ENCODE measurements at regions not wholly inside any gene's neighbourhood (a gene's known extent, or its start where the extent isn't known, plus 50 kb on each side); places are given as distances from the start of the nearest gene placed in this dataset.

GRCh38 chr22:27196606-27197005 lies 539.2 kb downstream of the MIAT start:
- H3K9ac ChIP-seq (ENCODE audit: low read length) = no peak overlapping the region

GRCh38 chr22:27197052-27197451 lies 539.7 kb downstream of the MIAT start:
- Histone ChIP-seq H3K4me2 (ENCODE audit: low read length, poor library complexity, severe bottlenecking) (no peak overlapping the region), H3K4me1 (ENCODE audit: control insufficient read depth, insufficient read depth, low read depth, low read length) (peaks cover 1% of the 10 kb centered on the region), H3K4ac (ENCODE audit: low read depth in 1 of 2, low read length in 2 of 2) (no peak overlapping the region), H2AFZ (ENCODE audit: low read depth, low read length) (no peak overlapping the region), H4K8ac (ENCODE audit: low read length) (peak overlapping the region; percentile 29), H3K79me1 (replicated peaks; ENCODE audit: low read length, poor library complexity, severe bottlenecking) (no peaks in the 10 kb centered on the region), H2BK12ac (ENCODE audit: low read length in 2 of 2) (peak overlapping the region in 1 of 2 experiments; percentile 73), H3K27me3 (ENCODE audit: control insufficient read depth in 1 of 2, insufficient read depth in 1 of 2, low read length in 2 of 2) (peaks cover 0 to 74% of the 10 kb centered on the region in 2 experiments), H4K91ac (ENCODE audit: low read length) (peak overlapping the region; percentile 4), H3K36me3 (ENCODE audit: control insufficient read depth in 1 of 2, insufficient read depth in 2 of 2, low read depth in 1 of 2, low read length in 2 of 2) (no peaks in the 10 kb centered on the region), H2BK120ac (ENCODE audit: low read depth, low read length) (no peak overlapping the region), H3K27ac (ENCODE audit: low read length, poor library complexity, severe bottlenecking) (no peak overlapping the region), H2BK15ac (ENCODE audit: low read depth, poor library complexity, severe bottlenecking) (peak overlapping the region; percentile 81), H3K4me3 (ENCODE audit: insufficient read depth in 1 of 2, low read depth in 1 of 2, low read length in 2 of 2) (no peak overlapping the region), H3K23ac (ENCODE audit: low read length in 2 of 2) (no peak overlapping the region), H3K14ac (ENCODE audit: low read length in 2 of 2) (no peak overlapping the region), H3K18ac (ENCODE audit: low read depth in 1 of 2, low read length in 2 of 2) (peak overlapping the region in 1 of 2 experiments; percentile 22), H3K9ac (ENCODE audit: low read length) (no peak overlapping the region), H3K9me3 (ENCODE audit: control insufficient read depth, low read length) (no peaks in the 10 kb centered on the region), H2BK5ac (ENCODE audit: low read depth, low read length, poor library complexity, severe bottlenecking) (no peak overlapping the region), H2AK5ac (ENCODE audit: low read length, severe bottlenecking) (peak overlapping the region; percentile 76)
- WGBS = 86% methylated on average over 4 of the region's 4 CpGs
- no peak for DNase-seq

More at GRCh38 chr22:27196606-27197005, 539.2 kb downstream of the MIAT start:
- no peak overlapping the region for H3K27ac ChIP-seq (ENCODE audit: low read length, poor library complexity, severe bottlenecking)
- H3K4me1 ChIP-seq (ENCODE audit: control insufficient read depth, insufficient read depth, low read depth, low read length) = peaks cover 1% of the 10 kb centered on the region
- H2BK120ac ChIP-seq (ENCODE audit: low read depth, low read length) = no peak overlapping the region
- H3K23ac ChIP-seq (ENCODE audit: low read length in 2 of 2) = no peak overlapping the region
- H3K27me3 ChIP-seq (ENCODE audit: control insufficient read depth in 1 of 2, insufficient read depth in 1 of 2, low read length in 2 of 2) = peaks cover 0 to 76% of the 10 kb centered on the region in 2 experiments
- H2BK15ac ChIP-seq (ENCODE audit: low read depth, poor library complexity, severe bottlenecking) = no peak overlapping the region
- no peak for DNase-seq
- peaks cover 2% of the 10 kb centered on the region for H3K9me3 ChIP-seq (ENCODE audit: control insufficient read depth, low read length)
- no peak overlapping the region for H3K18ac ChIP-seq (ENCODE audit: low read depth in 1 of 2, low read length in 2 of 2)
- H4K91ac ChIP-seq (ENCODE audit: low read length) = no peak overlapping the region
- peak overlapping the region in 1 of 2 experiments; percentile 60 for H2BK12ac ChIP-seq (ENCODE audit: low read length in 2 of 2)
- H3K36me3 ChIP-seq (ENCODE audit: control insufficient read depth in 1 of 2, insufficient read depth in 2 of 2, low read depth in 1 of 2, low read length in 2 of 2) = no peaks in the 10 kb centered on the region
- no peak overlapping the region for H3K14ac ChIP-seq (ENCODE audit: low read length in 2 of 2)
- no peak overlapping the region for H4K8ac ChIP-seq (ENCODE audit: low read length)
- 91% methylated on average over 4 of the region's 4 CpGs for WGBS
- no peak overlapping the region for H2AFZ ChIP-seq (ENCODE audit: low read depth, low read length)
- no peaks in the 10 kb centered on the region for H3K79me1 ChIP-seq (replicated peaks; ENCODE audit: low read length, poor library complexity, severe bottlenecking)
- no peak overlapping the region for H3K4ac ChIP-seq (ENCODE audit: low read depth in 1 of 2, low read length in 2 of 2)
- H3K4me3 ChIP-seq (ENCODE audit: insufficient read depth in 1 of 2, low read depth in 1 of 2, low read length in 2 of 2) = no peak overlapping the region
- H3K4me2 ChIP-seq (ENCODE audit: low read length, poor library complexity, severe bottlenecking) = no peak overlapping the region
- no peak overlapping the region for H2BK5ac ChIP-seq (ENCODE audit: low read depth, low read length, poor library complexity, severe bottlenecking)
- H2AK5ac ChIP-seq (ENCODE audit: low read length, severe bottlenecking) = no peak overlapping the region

GRCh38 chr22:27197618-27198017 lies 540.2 kb downstream of the MIAT start:
- Histone ChIP-seq H2BK5ac (ENCODE audit: low read depth, low read length, poor library complexity, severe bottlenecking) (no peak overlapping the region), H3K4ac (ENCODE audit: low read depth in 1 of 2, low read length in 2 of 2) (peak overlapping the region in 1 of 2 experiments; percentile 30), H3K4me2 (ENCODE audit: low read length, poor library complexity, severe bottlenecking) (no peak overlapping the region), H3K18ac (ENCODE audit: low read depth in 1 of 2, low read length in 2 of 2) (no peak overlapping the region), H2AFZ (ENCODE audit: low read depth, low read length) (no peak overlapping the region), H3K23ac (ENCODE audit: low read length in 2 of 2) (no peak overlapping the region), H2AK5ac (ENCODE audit: low read length, severe bottlenecking) (peak overlapping the region; percentile 76), H2BK12ac (ENCODE audit: low read length in 2 of 2) (peak overlapping the region in 1 of 2 experiments; percentile 73), H3K4me1 (ENCODE audit: control insufficient read depth, insufficient read depth, low read depth, low read length) (peaks cover 1% of the 10 kb centered on the region), H3K4me3 (ENCODE audit: insufficient read depth in 1 of 2, low read depth in 1 of 2, low read length in 2 of 2) (no peak overlapping the region), H3K9me3 (ENCODE audit: control insufficient read depth, low read length) (no peaks in the 10 kb centered on the region), H4K8ac (ENCODE audit: low read length) (no peak overlapping the region), H3K14ac (ENCODE audit: low read length in 2 of 2) (no peak overlapping the region), H3K27me3 (ENCODE audit: control insufficient read depth in 1 of 2, insufficient read depth in 1 of 2, low read length in 2 of 2) (peaks cover 0 to 69% of the 10 kb centered on the region in 2 experiments), H2BK120ac (ENCODE audit: low read depth, low read length) (peak overlapping the region; percentile 66), H3K27ac (ENCODE audit: low read length, poor library complexity, severe bottlenecking) (no peak overlapping the region), H3K79me1 (replicated peaks; ENCODE audit: low read length, poor library complexity, severe bottlenecking) (no peaks in the 10 kb centered on the region), H3K36me3 (ENCODE audit: control insufficient read depth in 1 of 2, insufficient read depth in 2 of 2, low read depth in 1 of 2, low read length in 2 of 2) (no peaks in the 10 kb centered on the region), H4K91ac (ENCODE audit: low read length) (no peak overlapping the region), H3K9ac (ENCODE audit: low read length) (no peak overlapping the region), H2BK15ac (ENCODE audit: low read depth, poor library complexity, severe bottlenecking) (peak overlapping the region; percentile 81)
- DNase-seq = no peak
- 100% methylated on average over 1 of the region's 1 CpG for WGBS

GRCh38 chr22:27198518-27199035 lies 541.2 kb downstream of the MIAT start:
- H3K36me3 ChIP-seq (ENCODE audit: control insufficient read depth in 1 of 2, insufficient read depth in 2 of 2, low read depth in 1 of 2, low read length in 2 of 2) = no peaks in the 10 kb centered on the region
- H3K4ac ChIP-seq (ENCODE audit: low read depth in 1 of 2, low read length in 2 of 2) = peak overlapping the region in 1 of 2 experiments; percentile 47
- H3K4me1 ChIP-seq (ENCODE audit: control insufficient read depth, insufficient read depth, low read depth, low read length) = peaks cover 6% of the 10 kb centered on the region
- H3K4me3 ChIP-seq (ENCODE audit: insufficient read depth in 1 of 2, low read depth in 1 of 2, low read length in 2 of 2) = no peak overlapping the region
- no peaks in the 10 kb centered on the region for H3K9me3 ChIP-seq (ENCODE audit: control insufficient read depth, low read length)
- no peak overlapping the region for H3K14ac ChIP-seq (ENCODE audit: low read length in 2 of 2)
- no peak overlapping the region for H3K23ac ChIP-seq (ENCODE audit: low read length in 2 of 2)
- peak overlapping the region in 1 of 2 experiments; percentile 57 for H2BK12ac ChIP-seq (ENCODE audit: low read length in 2 of 2)
- H3K9ac ChIP-seq (ENCODE audit: low read length) = no peak overlapping the region
- no peak for DNase-seq
- peaks cover 0 to 59% of the 10 kb centered on the region in 2 experiments for H3K27me3 ChIP-seq (ENCODE audit: control insufficient read depth in 1 of 2, insufficient read depth in 1 of 2, low read length in 2 of 2)
- peak overlapping the region; percentile 43 for H2BK120ac ChIP-seq (ENCODE audit: low read depth, low read length)
- H2AK5ac ChIP-seq (ENCODE audit: low read length, severe bottlenecking) = peak overlapping the region; percentile 6
- H4K91ac ChIP-seq (ENCODE audit: low read length) = no peak overlapping the region
- no peaks in the 10 kb centered on the region for H3K79me1 ChIP-seq (replicated peaks; ENCODE audit: low read length, poor library complexity, severe bottlenecking)
- peak overlapping the region; percentile 32 for H4K8ac ChIP-seq (ENCODE audit: low read length)
- peak overlapping the region; percentile 71 for H2BK15ac ChIP-seq (ENCODE audit: low read depth, poor library complexity, severe bottlenecking)
- H3K27ac ChIP-seq (ENCODE audit: low read length, poor library complexity, severe bottlenecking) = no peak overlapping the region
- H2BK5ac ChIP-seq (ENCODE audit: low read depth, low read length, poor library complexity, severe bottlenecking) = no peak overlapping the region
- H2AFZ ChIP-seq (ENCODE audit: low read depth, low read length) = no peak overlapping the region
- no peak overlapping the region for H3K4me2 ChIP-seq (ENCODE audit: low read length, poor library complexity, severe bottlenecking)
- peak overlapping the region in 1 of 2 experiments; percentile 47 for H3K18ac ChIP-seq (ENCODE audit: low read depth in 1 of 2, low read length in 2 of 2)
